ENCODE measurements at regions not wholly inside any gene's neighbourhood (a gene's known extent, or its start where the extent isn't known, plus 50 kb on each side); places are given as distances from the start of the nearest gene placed in this dataset.

GRCh38 chr17:72517413-72518158, 396.8 kb downstream of the SOX9 start (continued):
- no peak for TF ChIP-seq ZNF512 (CRISPR knock-in tag; IDR thresholded peaks at IDR 0.05; ENCODE audit: borderline replicate concordance)
- TF ChIP-seq FOXP1 (CRISPR knock-in tag; IDR thresholded peaks at IDR 0.05; ENCODE audit: borderline replicate concordance), result no peak
- TF ChIP-seq ARID4B (CRISPR knock-in tag; IDR thresholded peaks at IDR 0.05; ENCODE audit: borderline replicate concordance), result no peak
- no peak for TF ChIP-seq CREB1 (CRISPR knock-in tag; IDR thresholded peaks at IDR 0.05)
- no peak for TF ChIP-seq NR2C2 (CRISPR knock-in tag; IDR thresholded peaks at IDR 0.05)
- no peak for TF ChIP-seq PRDM15 (CRISPR knock-in tag; IDR thresholded peaks at IDR 0.05)
- no peak for TF ChIP-seq ESRRA (CRISPR knock-in tag; IDR thresholded peaks at IDR 0.05; ENCODE audit: borderline replicate concordance)
- TF ChIP-seq AFF4 (CRISPR knock-in tag; IDR thresholded peaks at IDR 0.05; ENCODE audit: borderline replicate concordance), result no peak
- TF ChIP-seq HMGA2 (CRISPR knock-in tag; IDR thresholded peaks at IDR 0.05), result no peak
- TF ChIP-seq NFE2L1 (CRISPR knock-in tag; IDR thresholded peaks at IDR 0.05), result no peak
- TF ChIP-seq STAT6 (CRISPR knock-in tag; conservative IDR thresholded peaks at IDR 0.05; ENCODE audit: low read depth), result no peak

Measured in WTC11 (cell line).